HG03025 (cell line): ENCODE measurements at regions not wholly inside any gene's neighbourhood (a gene's known extent, or its start where the extent isn't known, plus 50 kb on each side); places are given as distances from the start of the nearest gene placed in this dataset.

Experiments used
- ATAC-seq: cut with Tn5 transposase; IDR thresholded peaks from one replicate; pipeline ENCODE4 v1.9.1; 2021; ENCODE audit warnings: mild to moderate bottlenecking, moderate library complexity; ENCODE audit not compliant: unreplicated experiment, low FRiP score

- ATAC-seq = no peak
These were observed 50.8 kb upstream of the NAV2 start for GRCh38 chr11:19661827-19662226.

- ATAC-seq = peak; percentile 94
These were observed 52.6 kb upstream of the NAV2 start for GRCh38 chr11:19660076-19660475.

GRCh38 chr11:19659529-19659928, 53.1 kb upstream of the NAV2 start:
- no peak for ATAC-seq

GRCh38 chr11:19658344-19658743, 54.3 kb upstream of the NAV2 start:
- no peak for ATAC-seq

GRCh38 chr11:19656140-19656541, 56.5 kb upstream of the NAV2 start:
- no peak for ATAC-seq

GRCh38 chr11:19652623-19653375, 59.8 kb upstream of the NAV2 start:
- ATAC-seq = no peak

- no peak for ATAC-seq
These were observed 61.0 kb upstream of the NAV2 start for GRCh38 chr11:19651653-19652052.

GRCh38 chr11:19651028-19651427, 61.6 kb upstream of the NAV2 start:
- ATAC-seq = no peak

GRCh38 chr11:19650467-19650866, 62.2 kb upstream of the NAV2 start:
- ATAC-seq = no peak

- no peak for ATAC-seq
These were observed 62.9 kb upstream of the NAV2 start for GRCh38 chr11:19649751-19650150.

GRCh38 chr11:19648321-19648720, 64.3 kb upstream of the NAV2 start:
- ATAC-seq = no peak

GRCh38 chr11:19647816-19648215, 64.8 kb upstream of the NAV2 start:
- ATAC-seq = no peak

GRCh38 chr11:19646921-19647320, 65.7 kb upstream of the NAV2 start:
- no peak for ATAC-seq

- ATAC-seq = no peak
These were observed 66.3 kb upstream of the NAV2 start for GRCh38 chr11:19646308-19646707.

- no peak for ATAC-seq
These were observed 68.3 kb upstream of the NAV2 start for GRCh38 chr11:19644316-19644715.

- ATAC-seq = no peak
These were observed 70.2 kb upstream of the NAV2 start for GRCh38 chr11:19642185-19643158.

- ATAC-seq = no peak
These were observed 73.0 kb upstream of the NAV2 start for GRCh38 chr11:19639603-19640105.

- ATAC-seq = no peak
These were observed 77.3 kb upstream of the NAV2 start for GRCh38 chr11:19635332-19635731.

- ATAC-seq = no peak
These were observed 79.4 kb upstream of the NAV2 start for GRCh38 chr11:19633276-19633675.

GRCh38 chr11:19632499-19632834, 80.2 kb upstream of the NAV2 start:
- no peak for ATAC-seq

- ATAC-seq = no peak
These were observed 80.7 kb upstream of the NAV2 start for GRCh38 chr11:19631712-19632498.
